Hypothalamus (tissue), 51 donors: ENCODE measurements at regions not wholly inside any gene's neighbourhood (a gene's known extent, or its start where the extent isn't known, plus 50 kb on each side); places are given as distances from the start of the nearest gene placed in this dataset.
"Not testable (repeated sequence)": the region's sequence is repeated elsewhere in the genome, so short reads cannot be mapped to it uniquely, and the experiment has no call there.

Experiments used
- DNase-seq, 51 donors: peaks; one replicate each; lab custom pipeline; 2025; lab: John Stamatoyannopoulos, UW

GRCh38 chr12:116360579-116361413, 83.3 kb upstream of the MED13L start:
- DNase-seq, result no peak

GRCh38 chr12:116361414-116362223, 84.1 kb upstream of the MED13L start:
- DNase-seq, result no peak

GRCh38 chr12:116365114-116365513, 87.6 kb upstream of the MED13L start:
- DNase-seq, result no peak

- no peak for DNase-seq
Measured at GRCh38 chr12:116365606-116366455, 88.3 kb upstream of the MED13L start.

GRCh38 chr12:116366456-116366776, 88.9 kb upstream of the MED13L start:
- DNase-seq, result peak in 5 of 51 donors; percentile 3 to 6 (median 6)

- DNase-seq, result no peak
Measured at GRCh38 chr12:116366824-116367223, 89.3 kb upstream of the MED13L start.

- peak in 1 of 51 donors; percentile 7 for DNase-seq
Measured at GRCh38 chr12:116368196-116369194, 91.0 kb upstream of the MED13L start.

GRCh38 chr12:116370004-116370404, 92.5 kb upstream of the MED13L start:
- no peak for DNase-seq

GRCh38 chr12:116370886-116371580, 93.5 kb upstream of the MED13L start:
- no peak for DNase-seq

GRCh38 chr12:116372815-116373214, 95.3 kb upstream of the MED13L start:
- DNase-seq, result no peak

- peak in 1 of 51 donors; percentile 2 for DNase-seq
Measured at GRCh38 chr12:116373572-116374206, 96.2 kb upstream of the MED13L start.

- DNase-seq, result no peak
Measured at GRCh38 chr12:116374207-116374606, 96.7 kb upstream of the MED13L start.

- DNase-seq, result no peak
Measured at GRCh38 chr12:116375278-116375842, 97.9 kb upstream of the MED13L start.

- no peak for DNase-seq
Measured at GRCh38 chr12:116376354-116377193, 99.1 kb upstream of the MED13L start.

- not testable (repeated sequence) for DNase-seq
Measured at GRCh38 chr12:116377194-116377571, 99.7 kb upstream of the MED13L start.

GRCh38 chr12:116378002-116378401, 100.5 kb upstream of the MED13L start:
- DNase-seq, result no peak

GRCh38 chr12:116380108-116380507, 102.6 kb upstream of the MED13L start:
- DNase-seq, result no peak
